ENCODE measurements at regions not wholly inside any gene's neighbourhood (a gene's known extent, or its start where the extent isn't known, plus 50 kb on each side); places are given as distances from the start of the nearest gene placed in this dataset.

DNA sequence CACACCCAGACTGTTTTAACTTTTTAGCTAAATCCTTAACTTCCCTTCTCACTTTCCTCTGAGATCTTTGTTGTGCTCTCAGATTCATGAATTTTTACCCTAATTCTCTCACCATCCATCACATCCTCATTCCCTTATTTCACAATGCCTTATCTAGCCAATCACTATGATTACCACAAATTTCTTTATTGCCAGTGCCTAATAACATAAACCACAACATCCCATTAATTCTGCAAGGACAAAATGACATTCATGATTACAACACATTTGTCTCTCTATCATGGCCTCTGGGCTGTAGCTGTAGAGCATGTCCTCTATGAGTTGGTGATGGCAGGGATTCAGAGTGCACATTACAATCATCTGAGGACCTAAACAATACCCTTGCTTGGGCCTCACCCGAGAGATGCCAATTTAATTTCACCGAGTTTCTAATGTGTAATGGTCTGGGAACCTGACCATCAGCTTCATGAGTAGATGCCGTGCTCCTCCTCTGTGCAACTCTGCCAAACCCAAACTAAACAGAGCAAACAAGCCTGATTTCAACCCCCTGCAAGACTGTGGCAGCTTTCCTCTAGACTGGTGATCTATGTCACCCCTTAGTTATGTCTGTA is 99.3 kb downstream of the SPTSSA start:
- TF ChIP-seq, protein P1, sequence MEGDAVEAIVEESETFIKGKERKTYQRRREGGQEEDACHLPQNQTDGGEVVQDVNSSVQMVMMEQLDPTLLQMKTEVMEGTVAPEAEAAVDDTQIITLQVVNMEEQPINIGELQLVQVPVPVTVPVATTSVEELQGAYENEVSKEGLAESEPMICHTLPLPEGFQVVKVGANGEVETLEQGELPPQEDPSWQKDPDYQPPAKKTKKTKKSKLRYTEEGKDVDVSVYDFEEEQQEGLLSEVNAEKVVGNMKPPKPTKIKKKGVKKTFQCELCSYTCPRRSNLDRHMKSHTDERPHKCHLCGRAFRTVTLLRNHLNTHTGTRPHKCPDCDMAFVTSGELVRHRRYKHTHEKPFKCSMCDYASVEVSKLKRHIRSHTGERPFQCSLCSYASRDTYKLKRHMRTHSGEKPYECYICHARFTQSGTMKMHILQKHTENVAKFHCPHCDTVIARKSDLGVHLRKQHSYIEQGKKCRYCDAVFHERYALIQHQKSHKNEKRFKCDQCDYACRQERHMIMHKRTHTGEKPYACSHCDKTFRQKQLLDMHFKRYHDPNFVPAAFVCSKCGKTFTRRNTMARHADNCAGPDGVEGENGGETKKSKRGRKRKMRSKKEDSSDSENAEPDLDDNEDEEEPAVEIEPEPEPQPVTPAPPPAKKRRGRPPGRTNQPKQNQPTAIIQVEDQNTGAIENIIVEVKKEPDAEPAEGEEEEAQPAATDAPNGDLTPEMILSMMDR (IDR thresholded peaks at IDR 0.05; ENCODE audit: extremely low read depth, insufficient read depth, missing control alignments): no peak
- in situ Hi-C loops (cut with MboI; ENCODE audit: low pct_unique_long_range_greater_than_20kb, low sequenced_read_pairs, unreplicated experiment): no loop called here
- no peak for DNase-seq (ENCODE audit: low spot score)

DNA sequence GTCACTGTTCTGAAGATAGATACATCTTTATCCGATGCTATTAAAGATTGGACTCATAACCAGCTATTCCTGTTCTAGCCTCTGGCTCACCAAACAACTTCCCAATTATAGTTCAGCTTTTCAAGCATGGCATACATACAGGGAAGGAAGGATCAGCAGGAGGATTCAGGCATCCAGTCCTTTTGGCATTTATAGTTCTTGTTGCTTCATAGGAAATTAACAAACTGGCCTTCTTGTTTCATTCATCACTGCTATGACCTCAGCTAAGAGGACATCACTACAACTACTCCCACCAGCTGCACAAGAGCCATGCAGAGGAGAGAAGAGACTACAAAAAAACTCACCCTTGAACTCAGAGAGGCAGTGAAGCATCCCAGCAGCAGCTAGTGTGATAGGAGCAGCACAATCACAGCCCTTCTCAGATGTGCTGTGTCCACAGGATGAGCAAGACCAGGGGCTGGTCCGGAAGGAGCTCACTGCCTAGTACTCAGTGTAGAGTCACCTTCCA is 100.5 kb downstream of the SPTSSA start:
- in situ Hi-C loops (cut with MboI; ENCODE audit: low pct_unique_long_range_greater_than_20kb, low sequenced_read_pairs, unreplicated experiment): no loop called here
- TF ChIP-seq, protein P1 (IDR thresholded peaks at IDR 0.05; ENCODE audit: extremely low read depth, insufficient read depth, missing control alignments): no peak
- DNase-seq (ENCODE audit: low spot score): no peak

DNA sequence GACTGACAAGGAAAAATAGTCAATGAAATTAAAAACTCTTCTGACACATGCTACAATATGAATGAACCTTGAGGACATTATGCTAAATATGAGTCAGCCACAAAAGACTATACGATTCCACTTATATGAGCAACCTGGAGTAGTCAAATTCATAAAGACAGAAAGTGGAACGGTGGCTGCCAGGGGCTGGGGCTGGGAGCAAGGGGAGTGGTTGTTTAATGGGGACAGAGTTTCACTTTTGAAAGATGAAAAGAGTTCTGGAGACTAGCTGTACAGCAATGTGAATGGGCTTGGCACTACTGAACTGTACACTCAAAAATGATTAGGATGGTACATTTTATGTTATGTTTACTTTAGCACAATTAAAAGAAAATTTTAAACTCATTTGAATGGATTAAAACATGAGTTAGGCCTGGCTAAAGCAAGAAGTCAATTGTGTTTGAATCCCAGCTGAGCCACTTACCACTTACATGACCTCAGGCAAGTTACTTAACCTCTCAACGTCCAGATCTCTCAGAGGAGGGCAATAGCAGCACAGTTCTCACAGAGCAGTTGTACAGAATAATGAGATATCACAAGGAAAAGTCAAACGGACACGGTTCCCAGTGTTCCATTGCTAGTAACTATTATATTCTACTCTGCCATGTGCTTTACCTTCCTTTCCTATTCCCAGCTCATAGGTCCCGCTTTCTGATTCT is 102.5 kb downstream of the SPTSSA start:
- in situ Hi-C loops (cut with MboI; ENCODE audit: low pct_unique_long_range_greater_than_20kb, low sequenced_read_pairs, unreplicated experiment): no loop called here
- TF ChIP-seq, protein P1 (IDR thresholded peaks at IDR 0.05; ENCODE audit: extremely low read depth, insufficient read depth, missing control alignments): no peak
- DNase-seq (ENCODE audit: low spot score): no peak

DNA sequence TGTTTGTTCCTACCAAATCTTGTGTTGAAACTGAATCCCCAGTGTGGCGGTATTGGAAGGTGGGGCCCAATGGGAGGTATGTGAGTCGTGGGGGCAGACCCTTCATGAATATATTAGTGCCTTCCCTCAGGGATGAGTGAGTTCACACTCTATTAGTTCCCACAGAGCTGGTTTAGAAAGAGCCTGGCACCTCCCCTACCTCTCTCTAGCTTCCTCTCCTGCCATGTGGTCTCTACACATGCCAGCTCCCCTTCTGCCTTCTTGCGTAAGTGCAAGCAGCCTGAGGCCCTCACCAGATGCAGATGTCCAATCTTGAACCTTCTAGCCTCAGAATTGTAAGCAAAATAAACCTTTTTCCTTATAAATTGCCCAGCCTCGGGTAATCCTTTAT is 105.8 kb downstream of the SPTSSA start:
- no peak for DNase-seq (ENCODE audit: low spot score)
- TF ChIP-seq, protein P1 (IDR thresholded peaks at IDR 0.05; ENCODE audit: extremely low read depth, insufficient read depth, missing control alignments): no peak
- in situ Hi-C loops (cut with MboI; ENCODE audit: low pct_unique_long_range_greater_than_20kb, low sequenced_read_pairs, unreplicated experiment): no loop called here

DNA sequence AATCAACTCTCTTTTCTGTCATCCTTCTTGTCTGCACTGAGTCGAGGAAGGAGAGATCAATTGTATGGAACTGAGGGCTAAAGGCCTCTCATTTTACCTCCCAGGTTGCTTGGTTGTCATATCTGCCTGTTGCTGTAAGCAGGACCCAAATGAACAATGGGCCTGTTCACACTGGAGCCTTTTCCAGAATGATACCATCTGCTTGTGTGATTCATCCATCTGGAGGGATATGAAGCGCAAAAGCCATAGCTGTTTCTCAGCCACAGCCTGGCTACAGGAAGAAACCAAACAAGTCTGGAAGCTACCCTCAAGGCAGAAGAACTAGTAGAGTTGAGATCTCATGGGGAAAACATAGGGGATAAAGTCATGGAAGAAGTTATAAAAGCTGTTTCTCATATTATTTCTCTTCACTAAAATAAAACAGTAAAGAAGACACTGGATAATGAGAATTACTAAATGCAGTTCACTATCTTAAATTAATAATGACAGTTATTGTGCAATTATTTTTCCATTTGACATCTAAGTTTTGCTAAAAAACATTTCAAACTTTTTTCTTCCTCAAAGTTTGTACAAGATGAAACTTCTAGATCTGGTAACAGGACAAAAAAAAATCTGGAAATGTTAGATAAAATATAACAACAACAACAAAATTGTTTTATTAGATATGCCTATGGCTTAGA is 106.3 kb downstream of the SPTSSA start:
- DNase-seq (ENCODE audit: low spot score): no peak
- TF ChIP-seq, protein P1 (IDR thresholded peaks at IDR 0.05; ENCODE audit: extremely low read depth, insufficient read depth, missing control alignments): no peak
- in situ Hi-C loops (cut with MboI; ENCODE audit: low pct_unique_long_range_greater_than_20kb, low sequenced_read_pairs, unreplicated experiment): no loop called here

- in situ Hi-C loops (cut with MboI; ENCODE audit: low pct_unique_long_range_greater_than_20kb, low sequenced_read_pairs, unreplicated experiment): no loop called here
- TF ChIP-seq, protein P1 (IDR thresholded peaks at IDR 0.05; ENCODE audit: extremely low read depth, insufficient read depth, missing control alignments): no peak
- DNase-seq (ENCODE audit: low spot score): no peak
Observed at GRCh38 chr14:34354556-34354955, 107.5 kb downstream of the SPTSSA start.
